Thyroid gland (tissue), 4 donors: ENCODE measurements at regions not wholly inside any gene's neighbourhood (a gene's known extent, or its start where the extent isn't known, plus 50 kb on each side); places are given as distances from the start of the nearest gene placed in this dataset.

Experiments used
- DNase-seq, 2 donors: peaks; one replicate each; pipeline ENCODE4 v3.0.0-alpha.2; 2019
- H3K27ac ChIP-seq, 3 donors: fragments of 200-600 bp; sonication (generic); 1 replicate in 2 of 3; 2 replicates in 1 of 3; pipeline ENCODE4 v1.5.1; 2016 to 2019; ENCODE audit warnings: mild to moderate bottlenecking in 1 of 3, moderate library complexity in 1 of 3
- H3K27me3 ChIP-seq: fragments of 200-600 bp; sonication (generic); one replicate; pipeline ENCODE4 v1.5.1; 2019
- H3K36me3 ChIP-seq, 2 donors: fragments of 200-600 bp; sonication (generic); one replicate each; pipeline ENCODE4 v1.5.1; 2016 to 2019
- H3K4me1 ChIP-seq, 2 donors: fragments of 200-600 bp; sonication (generic); one replicate each; pipeline ENCODE4 v1.5.1; 2017 to 2019
- H3K4me3 ChIP-seq, 3 donors: fragments of 200-600 bp; sonication (generic); replicated peaks in 1 of 3; 1 replicate in 2 of 3; 2 replicates in 1 of 3; pipeline ENCODE4 v1.5.1; 2016; ENCODE audit warnings: mild to moderate bottlenecking in 1 of 3
- H3K9me3 ChIP-seq: fragments of 200-600 bp; sonication (generic); one replicate; pipeline ENCODE4 v1.5.1; 2017
- POLR2A ChIP-seq, 2 donors: fragments of 450-650 bp; IDR thresholded peaks; one replicate each; pipeline ENCODE4 v1.6.1; 2017; ENCODE audit warnings: antibody characterized with exemption in 2 of 2, mild to moderate bottlenecking in 2 of 2, moderate library complexity in 1 of 2
- WGBS, 2 donors: methylation state at CpG; one replicate each; pipeline ENCODE4 v1.1.5; 2017; 5-methylcytosine and 5-hydroxymethylcytosine counted together
- intact Hi-C: fragments of 100-400 bp; cut with DNase I; formaldehyde crosslinking; loops from one replicate; pipeline ENCODE4 v1.15.1; 2023
- TF ChIP-seq, protein P1 (sequence below), 6 experiments: fragments of 200-600 bp in 3 of 6; fragments of 450-650 bp in 3 of 6; sonication (generic) in 3 of 6; IDR thresholded peaks; one replicate each; pipeline ENCODE4 v1.5.1; 2016 to 2019; ENCODE audit warnings: antibody characterized with exemption in 6 of 6, mild to moderate bottlenecking in 2 of 6, inconsistent platforms in 1 of 6, moderate library complexity in 1 of 6

DNA sequence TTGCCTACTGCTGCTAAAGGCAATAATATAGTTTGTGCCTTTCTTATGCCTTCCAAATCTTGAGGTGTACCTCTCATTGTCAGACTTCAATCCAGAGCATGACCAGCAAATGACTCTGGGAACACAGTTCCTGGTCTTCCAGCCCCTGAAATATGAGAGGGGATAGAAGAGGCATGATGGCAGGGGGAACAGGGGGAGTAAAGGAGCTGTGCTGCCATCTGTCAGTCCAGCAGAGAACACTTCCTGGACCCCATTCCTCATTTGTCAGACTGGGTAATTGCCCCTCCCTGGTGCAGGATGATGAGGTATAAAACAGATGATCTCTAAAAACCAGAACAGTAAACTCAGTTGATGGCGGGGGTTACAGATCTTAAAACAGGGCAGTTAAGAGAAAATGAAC, 618.7 kb downstream of the DIAPH3 start:
- no peak for TF ChIP-seq POLR2A (IDR thresholded peaks at IDR 0.05)
- TF ChIP-seq, protein P1, sequence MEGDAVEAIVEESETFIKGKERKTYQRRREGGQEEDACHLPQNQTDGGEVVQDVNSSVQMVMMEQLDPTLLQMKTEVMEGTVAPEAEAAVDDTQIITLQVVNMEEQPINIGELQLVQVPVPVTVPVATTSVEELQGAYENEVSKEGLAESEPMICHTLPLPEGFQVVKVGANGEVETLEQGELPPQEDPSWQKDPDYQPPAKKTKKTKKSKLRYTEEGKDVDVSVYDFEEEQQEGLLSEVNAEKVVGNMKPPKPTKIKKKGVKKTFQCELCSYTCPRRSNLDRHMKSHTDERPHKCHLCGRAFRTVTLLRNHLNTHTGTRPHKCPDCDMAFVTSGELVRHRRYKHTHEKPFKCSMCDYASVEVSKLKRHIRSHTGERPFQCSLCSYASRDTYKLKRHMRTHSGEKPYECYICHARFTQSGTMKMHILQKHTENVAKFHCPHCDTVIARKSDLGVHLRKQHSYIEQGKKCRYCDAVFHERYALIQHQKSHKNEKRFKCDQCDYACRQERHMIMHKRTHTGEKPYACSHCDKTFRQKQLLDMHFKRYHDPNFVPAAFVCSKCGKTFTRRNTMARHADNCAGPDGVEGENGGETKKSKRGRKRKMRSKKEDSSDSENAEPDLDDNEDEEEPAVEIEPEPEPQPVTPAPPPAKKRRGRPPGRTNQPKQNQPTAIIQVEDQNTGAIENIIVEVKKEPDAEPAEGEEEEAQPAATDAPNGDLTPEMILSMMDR (IDR thresholded peaks at IDR 0.05): no peak
- 96 to 97% methylated on average over 1 of the region's 1 CpG for WGBS, 2 donors
- no peak for DNase-seq
- Histone ChIP-seq H3K4me3 (no peak overlapping the region), H3K4me1 (no peaks in the 10 kb centered on the region), H3K36me3 (no peaks in the 10 kb centered on the region), H3K27me3 (no peaks in the 10 kb centered on the region), H3K27ac (no peak overlapping the region), H3K9me3 (no peaks in the 10 kb centered on the region)
- intact Hi-C loops: no loop called here

DNA sequence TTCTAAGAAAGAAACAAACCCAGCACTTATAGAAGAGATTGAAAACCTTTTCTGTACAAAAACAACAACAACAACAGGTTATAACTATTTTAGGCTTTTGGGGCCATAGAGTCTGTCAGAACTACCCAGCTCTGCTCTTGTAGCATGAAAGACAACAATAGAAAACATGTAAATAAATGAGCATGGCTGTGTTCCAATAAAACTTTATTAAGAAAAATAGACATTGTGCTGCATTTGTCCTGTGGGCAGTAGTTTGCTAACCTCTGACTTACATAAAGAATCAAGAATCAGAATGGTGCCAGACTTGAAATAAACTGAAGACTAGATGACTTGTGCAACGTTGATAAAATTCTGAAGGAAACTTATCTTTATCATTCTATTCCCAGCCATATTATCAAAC, 617.5 kb downstream of the DIAPH3 start:
- intact Hi-C loops: no loop called here
- no peak for DNase-seq
- no peak overlapping the region for H3K4me3 ChIP-seq
- H3K9me3 ChIP-seq: no peaks in the 10 kb centered on the region
- no peaks in the 10 kb centered on the region for H3K27me3 ChIP-seq
- no peak overlapping the region for H3K27ac ChIP-seq
- TF ChIP-seq POLR2A (IDR thresholded peaks at IDR 0.05): no peak
- no peaks in the 10 kb centered on the region for H3K4me1 ChIP-seq
- no peaks in the 10 kb centered on the region for H3K36me3 ChIP-seq
- 86 to 91% methylated on average over 1 of the region's 1 CpG for WGBS, 2 donors

DNA sequence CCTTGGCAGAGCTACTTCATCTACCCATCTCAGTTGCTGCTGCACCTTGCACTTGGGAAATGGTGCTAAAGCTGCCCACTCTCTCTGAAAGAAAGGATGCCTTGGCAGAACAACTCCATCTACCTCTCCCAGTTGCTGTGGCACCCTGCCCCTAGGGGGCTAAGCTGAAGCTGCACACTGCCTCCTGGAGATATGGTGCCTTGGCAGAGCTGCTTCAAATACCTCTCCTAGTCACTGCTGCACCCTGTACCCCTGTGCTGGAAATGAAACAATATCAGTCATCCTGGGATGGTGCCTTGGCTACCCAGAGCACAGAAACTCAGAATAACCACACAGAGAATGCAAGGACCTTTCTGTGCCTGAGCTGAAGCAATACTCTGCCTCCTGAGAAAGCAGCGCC, 615.8 kb downstream of the DIAPH3 start:
- WGBS, 2 donors: 80 to 100% methylated on average over 1 of the region's 1 CpG
- Histone ChIP-seq H3K27me3 (no peaks in the 10 kb centered on the region), H3K4me1 (no peaks in the 10 kb centered on the region), H3K9me3 (no peaks in the 10 kb centered on the region), H3K4me3 (no peak overlapping the region), H3K36me3 (no peaks in the 10 kb centered on the region), H3K27ac (no peak overlapping the region)
- intact Hi-C loops: no loop called here
- TF ChIP-seq POLR2A (IDR thresholded peaks at IDR 0.05): no peak
- TF ChIP-seq, protein P1 (IDR thresholded peaks at IDR 0.05): no peak
- DNase-seq: no peak

DNA sequence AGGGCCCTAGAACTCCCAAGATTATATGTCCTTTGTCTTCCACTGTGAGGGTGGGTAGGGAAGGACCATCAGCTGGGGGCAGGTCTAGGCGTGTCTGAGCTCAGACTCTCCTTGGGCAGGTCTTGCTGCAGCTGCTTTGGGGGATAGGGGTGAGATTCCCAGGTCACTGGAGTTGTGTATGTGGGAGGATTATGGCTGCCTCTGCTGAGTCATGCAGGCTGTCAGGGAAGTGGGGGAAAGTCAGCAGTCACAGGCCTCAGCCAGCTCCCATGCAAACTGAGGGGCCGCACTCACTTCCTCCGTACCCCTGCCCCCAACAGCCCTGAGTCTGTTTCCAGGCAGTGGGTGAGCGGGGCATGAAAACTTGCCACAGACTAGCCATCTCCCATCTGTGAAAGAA, 600.8 kb downstream of the DIAPH3 start:
- H3K4me1 ChIP-seq: no peaks in the 10 kb centered on the region
- DNase-seq: no peak
- no peaks in the 10 kb centered on the region for H3K36me3 ChIP-seq
- TF ChIP-seq, protein P1 (IDR thresholded peaks at IDR 0.05): no peak
- no peak for TF ChIP-seq POLR2A (IDR thresholded peaks at IDR 0.05)
- no peaks in the 10 kb centered on the region for H3K27me3 ChIP-seq
- intact Hi-C loops: no loop called here
- 90 to 100% methylated on average over 3 to 4 of the region's 4 CpGs for WGBS, 2 donors
- no peak overlapping the region for H3K27ac ChIP-seq
- H3K4me3 ChIP-seq: no peak overlapping the region
- no peaks in the 10 kb centered on the region for H3K9me3 ChIP-seq

DNA sequence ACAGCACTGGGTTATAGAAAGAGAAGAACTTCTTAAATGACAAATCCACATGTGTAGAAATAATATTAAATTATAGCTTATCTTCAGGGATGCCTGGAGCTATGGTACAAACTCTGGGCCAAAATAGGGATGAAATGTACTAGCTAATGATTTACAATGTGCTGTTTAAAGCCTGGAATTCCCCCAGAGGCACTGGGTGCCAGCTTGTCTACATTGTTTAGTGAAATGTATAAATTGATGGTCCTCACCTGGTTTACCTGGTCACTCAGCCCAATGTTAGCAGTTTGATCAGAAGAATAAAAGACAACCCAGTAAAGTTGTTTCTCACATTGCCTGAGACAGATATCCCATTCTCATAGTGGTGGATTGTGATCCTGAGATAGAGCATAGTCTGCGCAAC, 597.2 kb downstream of the DIAPH3 start:
- no peak for DNase-seq

More for the DNA sequence above, 597.2 kb downstream of the DIAPH3 start:
- 100% methylated on average over 1 of the region's 1 CpG for WGBS, 2 donors
- Histone ChIP-seq H3K4me3 (no peak overlapping the region), H3K9me3 (no peaks in the 10 kb centered on the region), H3K27ac (no peak overlapping the region), H3K4me1 (no peaks in the 10 kb centered on the region), H3K36me3 (no peaks in the 10 kb centered on the region), H3K27me3 (no peaks in the 10 kb centered on the region)
- intact Hi-C loops: no loop called here
- no peak for TF ChIP-seq POLR2A (IDR thresholded peaks at IDR 0.05)
- TF ChIP-seq, protein P1 (IDR thresholded peaks at IDR 0.05): no peak
